Lower lobe of right lung (tissue), 2 donors: ENCODE measurements at regions not wholly inside any gene's neighbourhood (a gene's known extent, or its start where the extent isn't known, plus 50 kb on each side); places are given as distances from the start of the nearest gene placed in this dataset.

Source experiments
- ATAC-seq, 2 donors: fragments of 200-7000 bp; cut with Tn5 transposase; one replicate each; pipeline ENCODE4 v1.9.1; 2020 to 2022; ENCODE audit warnings: mild to moderate bottlenecking in 2 of 2, moderate library complexity in 2 of 2
- DNase-seq: peaks from one replicate; pipeline ENCODE4 v3.0.0-alpha.2; 2020
- H3K27ac ChIP-seq: fragments of 200-600 bp; one replicate; pipeline ENCODE4 v1.8.0; 2022
- H3K27me3 ChIP-seq: fragments of 200-600 bp; one replicate; pipeline ENCODE4 v1.8.0; 2022; ENCODE audit warnings: low read depth
- H3K36me3 ChIP-seq: fragments of 200-600 bp; one replicate; pipeline ENCODE4 v1.8.0; 2022; ENCODE audit warnings: mild to moderate bottlenecking
- H3K4me1 ChIP-seq: fragments of 200-600 bp; one replicate; pipeline ENCODE4 v1.8.0; 2022
- H3K4me3 ChIP-seq: fragments of 200-600 bp; one replicate; pipeline ENCODE4 v1.8.0; 2022; ENCODE audit warnings: mild to moderate bottlenecking
- H3K9me3 ChIP-seq: fragments of 200-600 bp; one replicate; pipeline ENCODE4 v1.8.0; 2022
- intact Hi-C: fragments of 100-400 bp; cut with DNase I; formaldehyde crosslinking; loops from one replicate; pipeline ENCODE4 v1.11.0; 2022
- TF ChIP-seq, protein P1 (sequence below): fragments of 200-600 bp; IDR thresholded peaks from one replicate; pipeline ENCODE4 v1.8.0; 2022; ENCODE audit warnings: antibody characterized with exemption, mild to moderate bottlenecking
- donor health status: DM: no; HTN: yes; CAD: no; lungs with severe emphysema.

DNA sequence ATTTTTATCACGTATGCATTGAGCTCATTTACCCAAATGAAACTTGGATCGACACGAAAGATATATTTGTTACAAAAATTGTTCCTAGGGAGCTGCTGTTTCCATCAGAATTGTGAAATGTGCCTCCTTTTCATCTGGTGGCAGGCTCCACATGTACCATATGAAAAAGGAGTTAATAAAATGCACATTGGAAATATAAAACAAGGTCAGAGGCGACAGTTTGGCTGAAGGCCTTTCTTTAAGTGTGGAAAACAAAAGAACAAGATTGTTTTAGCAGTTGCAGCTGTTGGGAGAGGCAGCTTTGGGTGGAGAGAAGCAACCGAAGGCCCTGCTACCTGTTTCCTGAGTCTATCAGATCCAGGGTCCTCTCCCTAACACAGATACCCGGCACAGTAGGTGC lies 334.5 kb upstream of the NT5E start:
- Histone ChIP-seq H3K27ac (no peak overlapping the region), H3K27me3 (no peaks in the 10 kb centered on the region), H3K9me3 (no peaks in the 10 kb centered on the region), H3K4me1 (no peaks in the 10 kb centered on the region), H3K36me3 (no peaks in the 10 kb centered on the region), H3K4me3 (no peak overlapping the region)
- no peak for ATAC-seq
- no peak for DNase-seq
- intact Hi-C loops = no loop called here
- TF ChIP-seq, protein P1, sequence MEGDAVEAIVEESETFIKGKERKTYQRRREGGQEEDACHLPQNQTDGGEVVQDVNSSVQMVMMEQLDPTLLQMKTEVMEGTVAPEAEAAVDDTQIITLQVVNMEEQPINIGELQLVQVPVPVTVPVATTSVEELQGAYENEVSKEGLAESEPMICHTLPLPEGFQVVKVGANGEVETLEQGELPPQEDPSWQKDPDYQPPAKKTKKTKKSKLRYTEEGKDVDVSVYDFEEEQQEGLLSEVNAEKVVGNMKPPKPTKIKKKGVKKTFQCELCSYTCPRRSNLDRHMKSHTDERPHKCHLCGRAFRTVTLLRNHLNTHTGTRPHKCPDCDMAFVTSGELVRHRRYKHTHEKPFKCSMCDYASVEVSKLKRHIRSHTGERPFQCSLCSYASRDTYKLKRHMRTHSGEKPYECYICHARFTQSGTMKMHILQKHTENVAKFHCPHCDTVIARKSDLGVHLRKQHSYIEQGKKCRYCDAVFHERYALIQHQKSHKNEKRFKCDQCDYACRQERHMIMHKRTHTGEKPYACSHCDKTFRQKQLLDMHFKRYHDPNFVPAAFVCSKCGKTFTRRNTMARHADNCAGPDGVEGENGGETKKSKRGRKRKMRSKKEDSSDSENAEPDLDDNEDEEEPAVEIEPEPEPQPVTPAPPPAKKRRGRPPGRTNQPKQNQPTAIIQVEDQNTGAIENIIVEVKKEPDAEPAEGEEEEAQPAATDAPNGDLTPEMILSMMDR = no peak

GRCh38 chr6:85114581-85114935 lies 335.3 kb upstream of the NT5E start:
- H3K27ac ChIP-seq = no peak overlapping the region
- no peaks in the 10 kb centered on the region for H3K27me3 ChIP-seq
- H3K4me3 ChIP-seq = peak overlapping the region; percentile 4
- ATAC-seq = no peak
- no peak for DNase-seq
- no peaks in the 10 kb centered on the region for H3K9me3 ChIP-seq
- no peaks in the 10 kb centered on the region for H3K4me1 ChIP-seq
- no peaks in the 10 kb centered on the region for H3K36me3 ChIP-seq
- intact Hi-C loops = no loop called here
- TF ChIP-seq, protein P1 = no peak

GRCh38 chr6:85113934-85114580 lies 335.8 kb upstream of the NT5E start:
- DNase-seq (no peak), ATAC-seq (peak in 1 of 2 donors; percentile 19)
- no peaks in the 10 kb centered on the region for H3K27me3 ChIP-seq
- intact Hi-C loops = no loop called here
- H3K27ac ChIP-seq = no peak overlapping the region
- H3K36me3 ChIP-seq = no peaks in the 10 kb centered on the region
- H3K4me3 ChIP-seq = peak overlapping the region; percentile 4
- no peaks in the 10 kb centered on the region for H3K4me1 ChIP-seq
- TF ChIP-seq, protein P1 = no peak
- H3K9me3 ChIP-seq = no peaks in the 10 kb centered on the region

DNA sequence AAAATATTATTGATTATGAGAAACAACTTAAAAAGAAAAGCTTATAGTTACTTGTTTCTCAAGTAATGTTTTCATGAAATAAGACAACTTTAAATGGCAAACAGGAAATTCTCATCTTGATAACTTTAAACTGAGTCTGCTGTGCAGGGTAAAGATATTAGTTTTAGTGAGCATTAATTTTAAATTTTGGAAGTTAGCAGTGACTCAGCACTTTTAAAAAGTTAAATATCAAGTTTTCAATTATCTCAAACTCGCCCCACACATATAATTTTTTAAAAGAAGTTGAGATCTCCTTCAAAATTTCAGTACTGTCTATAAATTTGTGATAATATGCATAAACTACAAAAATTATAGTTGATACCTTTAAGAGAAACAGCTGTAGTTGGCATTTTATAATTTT lies 337.3 kb upstream of the NT5E start:
- Histone ChIP-seq H3K4me1 (no peaks in the 10 kb centered on the region), H3K27me3 (no peaks in the 10 kb centered on the region), H3K27ac (no peak overlapping the region), H3K9me3 (no peaks in the 10 kb centered on the region), H3K4me3 (no peak overlapping the region), H3K36me3 (no peaks in the 10 kb centered on the region)
- no peak for DNase-seq
- intact Hi-C loops = no loop called here
- no peak for ATAC-seq
- TF ChIP-seq, protein P1 = no peak

GRCh38 chr6:85111481-85112011 lies 338.3 kb upstream of the NT5E start:
- ATAC-seq = no peak
- H3K27me3 ChIP-seq = no peaks in the 10 kb centered on the region
- intact Hi-C loops = no loop called here
- H3K4me1 ChIP-seq = no peaks in the 10 kb centered on the region
- DNase-seq = no peak
- no peaks in the 10 kb centered on the region for H3K36me3 ChIP-seq
- TF ChIP-seq, protein P1 = no peak
- H3K4me3 ChIP-seq = no peak overlapping the region
- H3K9me3 ChIP-seq = no peaks in the 10 kb centered on the region
- no peak overlapping the region for H3K27ac ChIP-seq
